ENCODE measurements at regions not wholly inside any gene's neighbourhood (a gene's known extent, or its start where the extent isn't known, plus 50 kb on each side); places are given as distances from the start of the nearest gene placed in this dataset.

GRCh38 chr2:240356700-240357640, 78.5 kb upstream of the GPC1 start:
- TF ChIP-seq CTCF (conservative IDR thresholded peaks at IDR 0.05) (no peak), ZFX (IDR thresholded peaks at IDR 0.05) (no peak)

Measured in C4-2B (cell line).